HepG2 (cell line): ENCODE measurements at regions not wholly inside any gene's neighbourhood (a gene's known extent, or its start where the extent isn't known, plus 50 kb on each side); places are given as distances from the start of the nearest gene placed in this dataset.

Source experiments
- FOXJ3 ChIP-seq: sonication (generic); formaldehyde crosslinking; IDR thresholded peaks from 2 replicates; pipeline ENCODE4 v1.4.0; 2020; ENCODE audit warnings: missing genetic modification reagents, mild to moderate bottlenecking, borderline replicate concordance
- HES4 ChIP-seq: sonication (generic); formaldehyde crosslinking; IDR thresholded peaks from 2 replicates; pipeline ENCODE4 v1.9.0; 2021; ENCODE audit warnings: mild to moderate bottlenecking, missing genetic modification reagents, borderline replicate concordance
- HIVEP1 ChIP-seq: sonication (generic); formaldehyde crosslinking; IDR thresholded peaks from 2 replicates; pipeline ENCODE4 v1.4.0; 2020; ENCODE audit warnings: mild to moderate bottlenecking, missing genetic modification reagents
- HNF4A ChIP-seq: sonication (generic); formaldehyde crosslinking; IDR thresholded peaks from 2 replicates; pipeline ENCODE4 v1.4.0; 2020; ENCODE audit warnings: missing genetic modification reagents
- MAFF ChIP-seq: IDR thresholded peaks from 2 replicates; pipeline ENCODE4 v1.6.1; 2011; ENCODE audit warnings: low read depth, low read length, improper control_type of control experiment
- MAFK ChIP-seq, 2 experiments: IDR thresholded peaks in 1 of 2; conservative IDR thresholded peaks in 1 of 2; 2 replicates each; pipeline ENCODE4 v1.6.1; 2011; ENCODE audit warnings: improper control_type of control experiment in 2 of 2, low read length in 2 of 2
- MLLT10 ChIP-seq: sonication (generic); formaldehyde crosslinking; IDR thresholded peaks from 2 replicates; pipeline ENCODE4 v1.4.0; 2020; ENCODE audit warnings: missing genetic modification reagents
- RBM22 ChIP-seq: fragments of 200-400 bp; formaldehyde crosslinking; optimal IDR thresholded peaks from 2 replicates; pipeline ENCODE3; 2017; ENCODE audit warnings: mild to moderate bottlenecking, low read length, moderate library complexity
- RELA ChIP-seq: sonication (generic); formaldehyde crosslinking; IDR thresholded peaks from 2 replicates; pipeline ENCODE4 v1.4.0; 2020; ENCODE audit warnings: missing genetic modification reagents
- RXRA ChIP-seq: sonication (generic); formaldehyde crosslinking; IDR thresholded peaks from 2 replicates; pipeline ENCODE4 v1.5.1; 2020; ENCODE audit warnings: missing genetic modification reagents
- SATB2 ChIP-seq: sonication (generic); formaldehyde crosslinking; IDR thresholded peaks from 2 replicates; pipeline ENCODE4 v1.5.0; 2020; ENCODE audit warnings: missing genetic modification reagents
- SIX1 ChIP-seq: sonication (generic); formaldehyde crosslinking; IDR thresholded peaks from 2 replicates; pipeline ENCODE4 v1.4.0; 2020; ENCODE audit warnings: missing genetic modification reagents, borderline replicate concordance
- TFDP1 ChIP-seq: IDR thresholded peaks from 2 replicates; pipeline ENCODE4 v1.6.1; 2016; ENCODE audit warnings: missing compliant biosample characterization, missing genetic modification reagents, borderline replicate concordance
- THYN1 ChIP-seq: sonication (generic); formaldehyde crosslinking; IDR thresholded peaks from 2 replicates; pipeline ENCODE4 v1.8.1; 2023; ENCODE audit warnings: low read depth, mild to moderate bottlenecking, moderate library complexity, missing genetic modification reagents, borderline replicate concordance
- YEATS2 ChIP-seq: sonication (generic); formaldehyde crosslinking; IDR thresholded peaks from 2 replicates; pipeline ENCODE4 v1.4.0; 2020; ENCODE audit warnings: missing genetic modification reagents, borderline replicate concordance
- ZBTB42 ChIP-seq: sonication (generic); formaldehyde crosslinking; IDR thresholded peaks from 2 replicates; pipeline ENCODE4 v1.5.0; 2020; ENCODE audit warnings: mild to moderate bottlenecking, missing genetic modification reagents
- ZNF124 ChIP-seq: sonication (generic); formaldehyde crosslinking; IDR thresholded peaks from 2 replicates; pipeline ENCODE4 v1.4.0; 2020; ENCODE audit warnings: missing genetic modification reagents
- TF ChIP-seq, protein P1 (sequence below): sonication (generic); formaldehyde crosslinking; IDR thresholded peaks from 2 replicates; pipeline ENCODE4 v1.4.0; 2020; ENCODE audit warnings: missing genetic modification reagents
- TF ChIP-seq, protein P2 (sequence below): sonication (generic); formaldehyde crosslinking; IDR thresholded peaks from 2 replicates; pipeline ENCODE4 v1.5.0; 2020; ENCODE audit warnings: mild to moderate bottlenecking, missing genetic modification reagents
- TF ChIP-seq, protein P3 (sequence below): sonication (generic); formaldehyde crosslinking; IDR thresholded peaks from 2 replicates; pipeline ENCODE4 v1.5.1; 2020; ENCODE audit warnings: missing genetic modification reagents, mild to moderate bottlenecking, borderline replicate concordance

DNA sequence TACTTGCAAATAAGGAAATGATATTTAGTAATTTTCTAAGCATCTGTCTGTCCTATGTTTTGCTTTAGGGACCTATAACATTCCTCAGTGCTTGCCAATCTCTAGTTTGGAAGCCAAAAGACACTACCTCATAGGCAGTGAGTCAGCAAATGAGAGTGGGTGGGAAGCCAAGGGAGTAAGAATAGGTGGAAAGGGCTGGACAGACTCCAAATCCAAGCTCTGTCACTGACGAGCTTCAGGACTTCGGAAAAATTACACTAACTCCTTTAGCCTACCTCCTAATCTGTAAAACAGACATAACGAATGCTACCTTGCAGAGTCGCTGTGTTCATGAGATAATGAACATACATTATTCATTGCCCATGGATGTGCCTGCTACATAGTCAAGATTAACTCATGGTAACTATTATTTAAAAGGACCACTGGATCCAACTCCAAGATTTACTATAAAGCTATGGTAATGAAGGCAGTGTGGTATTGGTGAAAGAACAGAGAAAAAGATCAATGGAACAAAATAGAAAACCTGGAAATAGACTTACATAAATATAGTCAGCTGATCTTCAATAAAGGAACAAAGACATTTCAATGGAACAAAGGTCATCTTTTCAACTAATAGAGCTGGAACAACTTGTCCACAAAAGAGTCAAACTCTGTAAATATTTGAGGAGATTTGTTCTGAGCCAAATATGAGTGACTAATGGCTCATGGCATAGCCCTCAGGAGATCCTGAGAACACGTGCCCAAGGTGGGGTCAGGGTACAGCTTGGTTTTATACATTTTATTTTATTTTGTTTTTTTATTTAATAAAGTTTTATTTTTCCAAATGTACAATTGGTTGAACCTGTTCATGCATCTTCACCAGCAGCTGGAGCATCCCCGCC is 64.1 kb downstream of the FAM50B start (continued):
- TF ChIP-seq FOXJ3 (CRISPR knock-in tag) = peak; percentile 91; the same call in 1 of the 2 replicates
- TF ChIP-seq, protein P1, sequence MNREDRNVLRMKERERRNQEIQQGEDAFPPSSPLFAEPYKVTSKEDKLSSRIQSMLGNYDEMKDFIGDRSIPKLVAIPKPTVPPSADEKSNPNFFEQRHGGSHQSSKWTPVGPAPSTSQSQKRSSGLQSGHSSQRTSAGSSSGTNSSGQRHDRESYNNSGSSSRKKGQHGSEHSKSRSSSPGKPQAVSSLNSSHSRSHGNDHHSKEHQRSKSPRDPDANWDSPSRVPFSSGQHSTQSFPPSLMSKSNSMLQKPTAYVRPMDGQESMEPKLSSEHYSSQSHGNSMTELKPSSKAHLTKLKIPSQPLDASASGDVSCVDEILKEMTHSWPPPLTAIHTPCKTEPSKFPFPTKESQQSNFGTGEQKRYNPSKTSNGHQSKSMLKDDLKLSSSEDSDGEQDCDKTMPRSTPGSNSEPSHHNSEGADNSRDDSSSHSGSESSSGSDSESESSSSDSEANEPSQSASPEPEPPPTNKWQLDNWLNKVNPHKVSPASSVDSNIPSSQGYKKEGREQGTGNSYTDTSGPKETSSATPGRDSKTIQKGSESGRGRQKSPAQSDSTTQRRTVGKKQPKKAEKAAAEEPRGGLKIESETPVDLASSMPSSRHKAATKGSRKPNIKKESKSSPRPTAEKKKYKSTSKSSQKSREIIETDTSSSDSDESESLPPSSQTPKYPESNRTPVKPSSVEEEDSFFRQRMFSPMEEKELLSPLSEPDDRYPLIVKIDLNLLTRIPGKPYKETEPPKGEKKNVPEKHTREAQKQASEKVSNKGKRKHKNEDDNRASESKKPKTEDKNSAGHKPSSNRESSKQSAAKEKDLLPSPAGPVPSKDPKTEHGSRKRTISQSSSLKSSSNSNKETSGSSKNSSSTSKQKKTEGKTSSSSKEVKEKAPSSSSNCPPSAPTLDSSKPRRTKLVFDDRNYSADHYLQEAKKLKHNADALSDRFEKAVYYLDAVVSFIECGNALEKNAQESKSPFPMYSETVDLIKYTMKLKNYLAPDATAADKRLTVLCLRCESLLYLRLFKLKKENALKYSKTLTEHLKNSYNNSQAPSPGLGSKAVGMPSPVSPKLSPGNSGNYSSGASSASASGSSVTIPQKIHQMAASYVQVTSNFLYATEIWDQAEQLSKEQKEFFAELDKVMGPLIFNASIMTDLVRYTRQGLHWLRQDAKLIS (CRISPR knock-in tag) = 0 out of 2 replicates have a peak, but pooled peaks have one; percentile 20
- no peak for TF ChIP-seq HIVEP1 (CRISPR knock-in tag)
- no peak for TF ChIP-seq THYN1 (CRISPR knock-in tag)
- no peak for TF ChIP-seq SATB2 (CRISPR knock-in tag)
- TF ChIP-seq HES4 (CRISPR knock-in tag) = no peak
- peak; percentile 90 for TF ChIP-seq HNF4A (CRISPR knock-in tag)
- TF ChIP-seq RBM22 = no peak
- no peak; the same call in 1 of the 2 replicates for TF ChIP-seq YEATS2 (CRISPR knock-in tag)
- TF ChIP-seq, protein P2, sequence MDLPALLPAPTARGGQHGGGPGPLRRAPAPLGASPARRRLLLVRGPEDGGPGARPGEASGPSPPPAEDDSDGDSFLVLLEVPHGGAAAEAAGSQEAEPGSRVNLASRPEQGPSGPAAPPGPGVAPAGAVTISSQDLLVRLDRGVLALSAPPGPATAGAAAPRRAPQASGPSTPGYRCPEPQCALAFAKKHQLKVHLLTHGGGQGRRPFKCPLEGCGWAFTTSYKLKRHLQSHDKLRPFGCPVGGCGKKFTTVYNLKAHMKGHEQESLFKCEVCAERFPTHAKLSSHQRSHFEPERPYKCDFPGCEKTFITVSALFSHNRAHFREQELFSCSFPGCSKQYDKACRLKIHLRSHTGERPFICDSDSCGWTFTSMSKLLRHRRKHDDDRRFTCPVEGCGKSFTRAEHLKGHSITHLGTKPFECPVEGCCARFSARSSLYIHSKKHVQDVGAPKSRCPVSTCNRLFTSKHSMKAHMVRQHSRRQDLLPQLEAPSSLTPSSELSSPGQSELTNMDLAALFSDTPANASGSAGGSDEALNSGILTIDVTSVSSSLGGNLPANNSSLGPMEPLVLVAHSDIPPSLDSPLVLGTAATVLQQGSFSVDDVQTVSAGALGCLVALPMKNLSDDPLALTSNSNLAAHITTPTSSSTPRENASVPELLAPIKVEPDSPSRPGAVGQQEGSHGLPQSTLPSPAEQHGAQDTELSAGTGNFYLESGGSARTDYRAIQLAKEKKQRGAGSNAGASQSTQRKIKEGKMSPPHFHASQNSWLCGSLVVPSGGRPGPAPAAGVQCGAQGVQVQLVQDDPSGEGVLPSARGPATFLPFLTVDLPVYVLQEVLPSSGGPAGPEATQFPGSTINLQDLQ (CRISPR knock-in tag) = no peak
- no peak; the same call in 1 of the 2 replicates for TF ChIP-seq RXRA (CRISPR knock-in tag)
- TF ChIP-seq, protein P3, sequence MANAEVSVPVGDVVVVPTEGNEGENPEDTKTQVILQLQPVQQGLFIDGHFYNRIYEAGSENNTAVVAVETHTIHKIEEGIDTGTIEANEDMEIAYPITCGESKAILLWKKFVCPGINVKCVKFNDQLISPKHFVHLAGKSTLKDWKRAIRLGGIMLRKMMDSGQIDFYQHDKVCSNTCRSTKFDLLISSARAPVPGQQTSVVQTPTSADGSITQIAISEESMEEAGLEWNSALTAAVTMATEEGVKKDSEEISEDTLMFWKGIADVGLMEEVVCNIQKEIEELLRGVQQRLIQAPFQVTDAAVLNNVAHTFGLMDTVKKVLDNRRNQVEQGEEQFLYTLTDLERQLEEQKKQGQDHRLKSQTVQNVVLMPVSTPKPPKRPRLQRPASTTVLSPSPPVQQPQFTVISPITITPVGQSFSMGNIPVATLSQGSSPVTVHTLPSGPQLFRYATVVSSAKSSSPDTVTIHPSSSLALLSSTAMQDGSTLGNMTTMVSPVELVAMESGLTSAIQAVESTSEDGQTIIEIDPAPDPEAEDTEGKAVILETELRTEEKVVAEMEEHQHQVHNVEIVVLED (CRISPR knock-in tag) = 0 out of 2 replicates have a peak, but pooled peaks have one; percentile 49
- TF ChIP-seq RELA = no peak
- TF ChIP-seq SIX1 (CRISPR knock-in tag) = peak; percentile 77; the same call in 1 of the 2 replicates
- peak; percentile 81 for TF ChIP-seq MAFF
- 0 out of 2 replicates have a peak, but pooled peaks have one; percentile 56 for TF ChIP-seq TFDP1
- TF ChIP-seq ZBTB42 (CRISPR knock-in tag) = no peak
- TF ChIP-seq MAFK (conservative IDR thresholded peaks at IDR 0.05 in 1 of 2, IDR thresholded peaks at IDR 0.05 in 1 of 2; ENCODE audit: low read length in 2 of 2) = peak; percentile 73 to 90
- TF ChIP-seq ZNF124 (CRISPR knock-in tag) = no peak
- TF ChIP-seq MLLT10 (CRISPR knock-in tag) = no peak
